Activated CD4-positive, alpha-beta T cell treated with anti-CD3 and anti-CD28 coated beads, Interleukin-2, amount 10 ng/mL, durations not matched to agents 7 days and 5 days (primary cell): ENCODE measurements at regions not wholly inside any gene's neighbourhood (a gene's known extent, or its start where the extent isn't known, plus 50 kb on each side); places are given as distances from the start of the nearest gene placed in this dataset.

Experiments
- CTCF ChIA-PET: fragments of 350-600 bp; sonication (Branson Sonifier 250); formaldehyde crosslinking; loops from one replicate; lab custom pipeline; 2021; ENCODE audit warnings: antibody characterized with exemption; lab: Charles Lee
- POLR2A ChIA-PET: fragments of 350-600 bp; sonication (Branson Sonifier 250); formaldehyde crosslinking; loops from one replicate; lab custom pipeline; 2021; ENCODE audit warnings: antibody characterized with exemption; lab: Charles Lee
- DNase-seq: peaks from one replicate; pipeline ENCODE4 v3.0.0-alpha.2; 2020
- H3K27ac Mint-ChIP-seq: one replicate; pipeline ENCODE4 v1.8.0; 2021; ENCODE audit warnings: mild to moderate bottlenecking, moderate library complexity, mixed read lengths
- H3K27me3 Mint-ChIP-seq: one replicate; pipeline ENCODE4 v1.8.0; 2021; ENCODE audit warnings: mixed read lengths
- H3K36me3 Mint-ChIP-seq: one replicate; pipeline ENCODE4 v1.8.0; 2021; ENCODE audit warnings: low read depth, mixed read lengths
- H3K4me1 Mint-ChIP-seq: one replicate; pipeline ENCODE4 v1.8.0; 2021; ENCODE audit warnings: mixed read lengths
- H3K4me3 Mint-ChIP-seq: one replicate; pipeline ENCODE4 v1.8.0; 2021; ENCODE audit warnings: mild to moderate bottlenecking, moderate library complexity, mixed read lengths
- H3K9me3 Mint-ChIP-seq: one replicate; pipeline ENCODE4 v1.8.0; 2021; ENCODE audit warnings: mixed read lengths

DNA sequence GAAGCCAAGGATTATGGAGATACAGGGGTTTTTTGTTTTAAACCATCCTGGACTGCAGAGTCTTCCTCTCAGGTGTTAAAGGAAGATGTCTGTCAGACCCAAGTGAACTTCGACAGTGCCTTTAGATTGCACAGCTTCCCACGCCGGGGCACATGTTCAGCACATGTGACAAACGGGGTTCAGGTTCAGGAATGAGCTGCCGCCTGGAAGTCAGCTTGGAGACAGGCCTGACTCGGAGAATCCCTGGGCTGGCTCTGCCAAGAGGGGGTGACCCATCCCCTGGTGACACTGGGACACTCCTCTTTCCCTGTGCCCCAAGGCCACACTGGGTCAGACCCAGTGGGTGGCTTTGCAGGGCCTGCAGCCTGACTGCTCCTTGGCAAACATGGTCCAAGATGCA, 359.3 kb upstream of the SALL3 start:
- no peak overlapping the region for H3K27ac Mint-ChIP-seq
- H3K36me3 Mint-ChIP-seq: no peaks in the 10 kb centered on the region
- POLR2A ChIA-PET: no interaction called here
- DNase-seq: no peak
- H3K4me3 Mint-ChIP-seq: no peak overlapping the region
- CTCF ChIA-PET: no interaction called here
- H3K9me3 Mint-ChIP-seq: peaks cover 15% of the 10 kb centered on the region
- no peaks in the 10 kb centered on the region for H3K4me1 Mint-ChIP-seq
- H3K27me3 Mint-ChIP-seq: no peaks in the 10 kb centered on the region

DNA sequence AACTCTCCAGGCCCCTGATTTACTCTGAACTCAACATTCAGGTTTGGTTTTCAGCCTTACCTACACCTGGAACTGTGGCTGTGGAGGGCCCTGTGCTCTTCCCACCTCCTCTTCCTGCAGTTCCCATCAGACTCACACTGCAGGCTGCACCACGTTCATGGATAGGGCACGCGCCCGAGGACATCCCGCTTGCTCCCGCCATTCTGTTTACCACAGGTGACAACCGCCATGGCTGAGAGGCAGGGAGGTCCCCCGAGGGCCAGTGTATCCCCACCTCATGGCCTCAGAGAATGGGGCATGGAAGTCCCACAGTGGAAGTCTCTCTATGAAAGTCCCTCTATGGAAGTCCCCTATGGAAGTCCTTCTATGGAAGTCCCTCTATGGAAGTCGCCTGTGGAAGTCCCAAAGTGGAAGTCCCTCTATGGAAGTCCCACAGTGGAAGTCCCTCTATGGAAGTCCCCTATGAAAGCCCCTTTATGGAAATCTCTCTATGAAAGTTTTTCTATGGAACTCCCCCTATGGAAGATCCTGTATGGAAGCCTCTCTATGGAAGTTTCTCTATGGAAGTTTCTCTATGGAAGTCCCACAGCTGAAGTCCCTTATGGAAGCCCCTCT, 358.4 kb upstream of the SALL3 start:
- POLR2A ChIA-PET: no interaction called here
- no peaks in the 10 kb centered on the region for H3K36me3 Mint-ChIP-seq
- CTCF ChIA-PET: no interaction called here
- no peak overlapping the region for H3K27ac Mint-ChIP-seq
- H3K4me3 Mint-ChIP-seq: no peak overlapping the region
- no peaks in the 10 kb centered on the region for H3K27me3 Mint-ChIP-seq
- no peaks in the 10 kb centered on the region for H3K4me1 Mint-ChIP-seq
- no peak for DNase-seq
- peaks cover 11% of the 10 kb centered on the region for H3K9me3 Mint-ChIP-seq

GRCh38 chr18:78622251-78622906, 357.2 kb upstream of the SALL3 start:
- POLR2A ChIA-PET: no interaction called here
- Mint-ChIP-seq H3K36me3 (no peaks in the 10 kb centered on the region), H3K9me3 (peaks cover 3% of the 10 kb centered on the region)

DNA sequence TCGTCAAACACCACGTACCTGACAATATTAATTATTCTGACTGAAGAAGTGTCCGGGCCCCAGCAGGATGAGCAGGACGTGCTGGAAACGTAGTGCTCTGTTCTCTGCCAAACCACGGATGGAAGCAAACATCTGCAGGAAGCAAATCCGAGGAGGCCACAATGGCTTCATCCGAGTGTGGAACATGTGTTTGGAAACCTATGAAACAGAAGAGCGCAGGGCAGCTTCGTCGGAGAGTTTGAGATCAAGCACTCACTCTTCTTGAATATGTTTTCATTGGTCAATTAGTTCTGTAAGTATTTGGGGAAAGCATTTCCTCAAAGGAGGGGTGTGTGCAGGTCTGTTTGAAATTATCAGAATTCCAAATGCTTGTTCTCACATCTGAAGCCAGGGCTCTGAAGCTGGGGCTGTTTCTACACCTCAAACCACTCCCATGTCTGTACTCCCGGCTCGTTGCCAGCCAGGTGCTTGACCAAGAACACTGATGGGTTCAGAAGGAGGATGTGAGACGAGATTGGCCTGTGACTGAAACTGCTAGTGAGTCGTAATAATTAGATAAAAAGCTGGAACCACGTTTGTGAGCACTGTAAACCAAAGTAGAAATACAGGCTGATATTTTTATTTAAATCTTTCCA, 356.6 kb upstream of the SALL3 start:
- Mint-ChIP-seq H3K9me3 (no peaks in the 10 kb centered on the region), H3K27ac (no peak overlapping the region), H3K4me3 (no peak overlapping the region), H3K36me3 (no peaks in the 10 kb centered on the region), H3K27me3 (no peaks in the 10 kb centered on the region), H3K4me1 (no peaks in the 10 kb centered on the region)
- POLR2A ChIA-PET: no interaction called here
- CTCF ChIA-PET: no interaction called here
- DNase-seq: no peak

More at GRCh38 chr18:78622251-78622906, 357.2 kb upstream of the SALL3 start:
- CTCF ChIA-PET: no interaction called here
- Mint-ChIP-seq H3K4me3 (no peak overlapping the region), H3K27me3 (no peaks in the 10 kb centered on the region), H3K27ac (no peak overlapping the region), H3K4me1 (no peaks in the 10 kb centered on the region)
- DNase-seq: no peak

- no peaks in the 10 kb centered on the region for H3K36me3 Mint-ChIP-seq
- ChIA-PET CTCF (no interaction called here), POLR2A (no interaction called here)
- H3K4me1 Mint-ChIP-seq: no peaks in the 10 kb centered on the region
- H3K27me3 Mint-ChIP-seq: no peaks in the 10 kb centered on the region
- no peak for DNase-seq
- H3K27ac Mint-ChIP-seq: no peak overlapping the region
- no peaks in the 10 kb centered on the region for H3K9me3 Mint-ChIP-seq
- H3K4me3 Mint-ChIP-seq: no peak overlapping the region
These were observed 354.9 kb upstream of the SALL3 start for GRCh38 chr18:78624646-78625279.

DNA sequence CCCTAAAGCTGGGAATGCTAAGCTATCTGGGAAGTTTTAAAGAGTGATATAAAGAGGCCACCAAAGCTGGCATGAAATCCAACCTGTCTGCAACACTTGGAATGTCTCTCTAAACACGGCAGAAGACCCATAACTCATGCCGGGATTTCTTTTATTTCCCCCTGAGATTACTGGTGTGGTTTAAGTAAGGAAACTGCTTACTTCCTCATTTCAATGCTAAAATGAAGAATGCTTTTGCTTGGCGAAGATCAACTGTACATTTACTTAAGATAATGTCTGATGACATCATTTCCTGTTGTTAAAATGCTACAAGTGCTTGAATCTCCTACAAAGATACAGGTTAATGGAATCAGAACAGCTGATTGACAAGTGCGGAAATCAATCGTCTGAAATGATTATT, 353.8 kb upstream of the SALL3 start:
- ChIA-PET POLR2A (no interaction called here), CTCF (no interaction called here)
- no peaks in the 10 kb centered on the region for H3K36me3 Mint-ChIP-seq
- H3K9me3 Mint-ChIP-seq: peaks cover under 1% of the 10 kb centered on the region
- H3K4me3 Mint-ChIP-seq: no peak overlapping the region
- no peaks in the 10 kb centered on the region for H3K4me1 Mint-ChIP-seq
- no peak overlapping the region for H3K27ac Mint-ChIP-seq
- no peak for DNase-seq
- no peaks in the 10 kb centered on the region for H3K27me3 Mint-ChIP-seq

DNA sequence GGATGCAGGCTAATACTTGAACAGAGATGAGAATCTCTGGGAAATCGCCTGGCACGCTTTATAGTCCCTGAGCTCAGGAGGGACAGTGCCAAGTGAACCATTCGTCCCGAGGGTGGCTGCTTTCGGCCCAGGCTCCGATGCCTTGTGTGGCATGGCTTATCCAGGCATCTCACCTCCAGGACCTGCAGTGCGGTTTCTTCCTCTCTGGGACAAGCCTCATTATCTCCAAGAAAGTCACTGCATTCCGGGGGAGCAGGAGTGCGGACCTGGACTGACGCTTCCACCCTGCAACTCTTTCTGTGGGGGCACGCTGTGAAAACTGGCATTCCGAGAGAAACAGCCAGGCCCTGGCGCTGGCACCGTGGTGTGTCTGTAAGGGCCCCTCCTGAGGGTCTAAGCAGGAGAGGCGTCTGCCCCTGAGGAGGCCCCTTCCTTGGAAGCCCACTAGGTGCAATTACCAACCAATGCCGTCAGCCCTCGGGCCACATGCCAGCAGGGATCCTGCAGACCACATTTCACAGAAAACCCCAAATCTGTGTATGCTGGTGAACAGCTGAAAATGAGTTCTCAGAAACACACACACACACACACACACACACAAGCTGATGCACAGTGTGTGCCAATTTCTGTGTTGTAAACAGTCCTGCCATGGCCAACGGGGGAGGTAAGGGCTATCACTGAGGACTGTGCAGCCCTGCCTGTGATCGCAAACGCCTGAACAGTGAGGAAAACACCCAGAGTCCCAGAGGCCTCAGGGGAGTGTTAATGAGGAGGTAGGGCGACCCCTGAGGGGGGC, 351.9 kb upstream of the SALL3 start:
- Mint-ChIP-seq H3K27ac (no peak overlapping the region), H3K27me3 (no peaks in the 10 kb centered on the region), H3K9me3 (peaks cover 7% of the 10 kb centered on the region), H3K36me3 (no peaks in the 10 kb centered on the region), H3K4me1 (no peaks in the 10 kb centered on the region), H3K4me3 (no peak overlapping the region)
- CTCF ChIA-PET: no interaction called here
- POLR2A ChIA-PET: no interaction called here
- DNase-seq: no peak

- CTCF ChIA-PET: no interaction called here
- POLR2A ChIA-PET: no interaction called here
- H3K4me1 Mint-ChIP-seq: no peaks in the 10 kb centered on the region
- DNase-seq: no peak
- H3K4me3 Mint-ChIP-seq: no peak overlapping the region
- H3K36me3 Mint-ChIP-seq: peaks cover 3% of the 10 kb centered on the region
- H3K27me3 Mint-ChIP-seq: no peaks in the 10 kb centered on the region
- no peak overlapping the region for H3K27ac Mint-ChIP-seq
- peaks cover 7% of the 10 kb centered on the region for H3K9me3 Mint-ChIP-seq
These were observed 350.2 kb upstream of the SALL3 start for GRCh38 chr18:78629426-78629825.

DNA sequence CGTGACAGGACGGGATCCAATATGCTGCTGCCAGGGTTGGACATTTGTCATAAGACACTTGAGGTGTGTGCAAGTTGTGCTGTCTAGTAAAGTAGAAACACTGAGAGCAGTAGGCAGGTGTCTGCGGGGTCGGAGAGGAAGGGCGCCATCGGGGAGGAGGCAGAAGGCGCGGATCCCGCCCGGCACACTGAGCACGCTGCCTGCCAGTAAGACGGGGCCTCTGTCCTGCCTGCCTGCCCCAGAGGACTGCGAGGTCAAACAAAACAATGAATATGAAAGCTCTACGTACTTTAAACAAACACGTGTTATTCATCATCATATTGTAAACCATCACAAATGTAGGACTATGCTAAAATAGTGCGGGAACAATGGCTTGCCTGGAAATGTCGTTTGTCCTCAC, 349.3 kb upstream of the SALL3 start:
- peaks cover 7% of the 10 kb centered on the region for H3K9me3 Mint-ChIP-seq
- CTCF ChIA-PET: no interaction called here
- H3K36me3 Mint-ChIP-seq: peaks cover 3% of the 10 kb centered on the region
- no peak for DNase-seq
- H3K4me1 Mint-ChIP-seq: no peaks in the 10 kb centered on the region
- H3K27me3 Mint-ChIP-seq: no peaks in the 10 kb centered on the region
- H3K4me3 Mint-ChIP-seq: no peak overlapping the region
- POLR2A ChIA-PET: no interaction called here
- H3K27ac Mint-ChIP-seq: no peak overlapping the region

DNA sequence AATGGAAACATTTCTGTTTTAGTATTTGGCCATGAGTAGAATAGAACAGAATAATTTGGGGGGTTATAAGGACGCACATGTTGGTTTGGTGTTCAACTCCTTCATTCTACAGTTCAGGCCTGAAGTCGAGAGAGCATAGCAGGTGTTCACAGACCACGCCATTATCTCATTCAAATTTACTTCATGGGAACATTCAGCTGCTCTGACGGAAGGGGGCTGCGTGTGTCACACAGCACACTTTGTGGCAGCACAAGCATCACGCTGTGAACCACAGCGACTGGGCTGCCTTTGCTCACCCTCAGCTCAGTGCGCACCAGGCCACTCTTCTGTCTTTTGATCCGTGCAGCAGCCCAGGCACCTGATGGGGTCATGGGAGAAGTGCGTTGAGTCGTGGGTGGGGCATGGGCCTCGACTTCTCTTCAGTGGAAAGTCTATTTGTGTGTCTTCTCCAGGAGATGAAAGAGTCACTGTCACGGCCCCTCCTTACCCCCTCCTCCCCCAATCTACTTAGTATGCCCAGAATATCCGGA, 348.6 kb upstream of the SALL3 start:
- POLR2A ChIA-PET: no interaction called here
- Mint-ChIP-seq H3K27ac (no peak overlapping the region), H3K36me3 (peaks cover 4% of the 10 kb centered on the region), H3K27me3 (no peaks in the 10 kb centered on the region), H3K4me1 (peaks cover under 1% of the 10 kb centered on the region), H3K4me3 (no peak overlapping the region), H3K9me3 (peaks cover 13% of the 10 kb centered on the region)
- CTCF ChIA-PET: no interaction called here
- DNase-seq: no peak

GRCh38 chr18:78632111-78632541, 347.5 kb upstream of the SALL3 start:
- Mint-ChIP-seq H3K36me3 (peaks cover 10% of the 10 kb centered on the region), H3K9me3 (peaks cover 21% of the 10 kb centered on the region), H3K4me1 (peaks cover 2% of the 10 kb centered on the region), H3K4me3 (no peak overlapping the region), H3K27me3 (no peaks in the 10 kb centered on the region), H3K27ac (no peak overlapping the region)
- ChIA-PET POLR2A (no interaction called here), CTCF (no interaction called here)
- no peak for DNase-seq

GRCh38 chr18:78634061-78634696, 345.4 kb upstream of the SALL3 start:
- H3K4me3 Mint-ChIP-seq: no peak overlapping the region

More at GRCh38 chr18:78634061-78634696, 345.4 kb upstream of the SALL3 start:
- ChIA-PET CTCF (interaction anchor here (0.6 kb wide), 1 partner anchor 958 kb away, joined by 4 read pairs; no protein-coding TSS in a partner anchor), POLR2A (no interaction called here)
- Mint-ChIP-seq H3K27me3 (no peaks in the 10 kb centered on the region), H3K36me3 (peaks cover 10% of the 10 kb centered on the region), H3K27ac (peak overlapping the region; percentile 46), H3K4me1 (peaks cover 2% of the 10 kb centered on the region), H3K9me3 (peaks cover 21% of the 10 kb centered on the region)
- DNase-seq: no peak
